Left ventricle myocardium inferior (tissue), 1 donor: ENCODE measurements at regions not wholly inside any gene's neighbourhood (a gene's known extent, or its start where the extent isn't known, plus 50 kb on each side); places are given as distances from the start of the nearest gene placed in this dataset.
A peak's percentile ranks its signal among the peaks of the same experiment; 100 is the strongest.

Experiments
- DNase-seq: peaks from one replicate; pipeline ENCODE4 v3.0.0-alpha.2; 2020
- H3K27ac ChIP-seq: fragments of 200-600 bp; replicated peaks from 2 replicates; pipeline ENCODE4 v1.8.0; 2021
- H3K27me3 ChIP-seq: fragments of 200-600 bp; 2 replicates; pipeline ENCODE4 v1.8.0; 2021; ENCODE audit warnings: low read depth
- H3K36me3 ChIP-seq: fragments of 200-600 bp; 2 replicates; pipeline ENCODE4 v1.8.0; 2021
- H3K4me1 ChIP-seq: fragments of 200-600 bp; 2 replicates; pipeline ENCODE4 v1.8.0; 2021
- H3K4me3 ChIP-seq: fragments of 200-600 bp; 2 replicates; pipeline ENCODE4 v1.8.0; 2021; ENCODE audit warnings: mild to moderate bottlenecking, moderate library complexity
- H3K9me3 ChIP-seq: fragments of 200-600 bp; replicated peaks from 2 replicates; pipeline ENCODE4 v1.8.0; 2021
- intact Hi-C: fragments of 100-400 bp; cut with micrococcal nuclease; formaldehyde crosslinking; loops from one replicate; pipeline ENCODE4 v1.11.0; 2022
- TF ChIP-seq, protein P1 (sequence below): fragments of 200-600 bp; IDR thresholded peaks from 2 replicates; pipeline ENCODE4 v1.8.0; 2021; ENCODE audit warnings: antibody characterized with exemption, mild to moderate bottlenecking, borderline replicate concordance
- donor health status: DM: no; HTN: yes; CAD: no; lungs with severe emphysema.

- H3K36me3 ChIP-seq: no peaks in the 10 kb centered on the region
- no peak for DNase-seq
- TF ChIP-seq, protein P1, sequence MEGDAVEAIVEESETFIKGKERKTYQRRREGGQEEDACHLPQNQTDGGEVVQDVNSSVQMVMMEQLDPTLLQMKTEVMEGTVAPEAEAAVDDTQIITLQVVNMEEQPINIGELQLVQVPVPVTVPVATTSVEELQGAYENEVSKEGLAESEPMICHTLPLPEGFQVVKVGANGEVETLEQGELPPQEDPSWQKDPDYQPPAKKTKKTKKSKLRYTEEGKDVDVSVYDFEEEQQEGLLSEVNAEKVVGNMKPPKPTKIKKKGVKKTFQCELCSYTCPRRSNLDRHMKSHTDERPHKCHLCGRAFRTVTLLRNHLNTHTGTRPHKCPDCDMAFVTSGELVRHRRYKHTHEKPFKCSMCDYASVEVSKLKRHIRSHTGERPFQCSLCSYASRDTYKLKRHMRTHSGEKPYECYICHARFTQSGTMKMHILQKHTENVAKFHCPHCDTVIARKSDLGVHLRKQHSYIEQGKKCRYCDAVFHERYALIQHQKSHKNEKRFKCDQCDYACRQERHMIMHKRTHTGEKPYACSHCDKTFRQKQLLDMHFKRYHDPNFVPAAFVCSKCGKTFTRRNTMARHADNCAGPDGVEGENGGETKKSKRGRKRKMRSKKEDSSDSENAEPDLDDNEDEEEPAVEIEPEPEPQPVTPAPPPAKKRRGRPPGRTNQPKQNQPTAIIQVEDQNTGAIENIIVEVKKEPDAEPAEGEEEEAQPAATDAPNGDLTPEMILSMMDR: no peak
- H3K4me3 ChIP-seq: peak overlapping the region; percentile 46
- peaks cover 32% of the 10 kb centered on the region for H3K4me1 ChIP-seq
- intact Hi-C loops: no loop called here
- no peaks in the 10 kb centered on the region for H3K9me3 ChIP-seq
- H3K27me3 ChIP-seq: no peaks in the 10 kb centered on the region
- H3K27ac ChIP-seq: peak overlapping the region; percentile 92
These were observed 99.3 kb downstream of the GATA6 start for GRCh38 chr18:22268641-22269128.

- TF ChIP-seq, protein P1: no peak
- Histone ChIP-seq H3K27me3 (no peaks in the 10 kb centered on the region), H3K9me3 (no peaks in the 10 kb centered on the region), H3K27ac (peak overlapping the region; percentile 92), H3K36me3 (no peaks in the 10 kb centered on the region), H3K4me1 (peaks cover 39% of the 10 kb centered on the region), H3K4me3 (peak overlapping the region; percentile 62)
- intact Hi-C loops: no loop called here
- DNase-seq: peak; percentile 82
These were observed 98.3 kb downstream of the GATA6 start for GRCh38 chr18:22267697-22268096.

DNA sequence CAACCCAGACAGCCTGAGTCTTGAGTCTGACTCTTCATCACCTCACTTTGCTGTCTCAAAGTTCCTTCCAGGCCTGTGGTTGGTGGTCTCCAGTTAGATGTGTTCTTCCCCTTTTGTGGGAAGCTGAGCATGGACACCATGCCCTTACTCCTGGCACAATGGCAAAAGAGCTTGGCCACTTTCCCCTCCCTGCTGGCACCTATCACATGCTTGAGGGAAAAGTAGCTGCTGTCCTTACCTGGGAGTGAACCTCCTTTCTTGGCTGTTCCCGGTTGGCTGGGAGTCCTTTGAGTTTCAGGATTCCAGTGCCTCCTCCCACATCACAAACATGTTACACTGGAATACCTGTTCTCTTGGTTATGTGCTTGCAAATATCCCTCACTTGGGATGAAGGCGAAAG, 97.8 kb downstream of the GATA6 start:
- Histone ChIP-seq H3K36me3 (no peaks in the 10 kb centered on the region), H3K9me3 (no peaks in the 10 kb centered on the region), H3K4me3 (peak overlapping the region; percentile 62), H3K27ac (peak overlapping the region; percentile 92), H3K4me1 (peaks cover 39% of the 10 kb centered on the region), H3K27me3 (no peaks in the 10 kb centered on the region)
- no peak for DNase-seq
- TF ChIP-seq, protein P1: no peak
- intact Hi-C loops: no loop called here

GRCh38 chr18:22265838-22266237, 96.4 kb downstream of the GATA6 start:
- TF ChIP-seq, protein P1: no peak
- H3K36me3 ChIP-seq: peaks cover 11% of the 10 kb centered on the region
- intact Hi-C loops: no loop called here
- no peak for DNase-seq
- H3K27ac ChIP-seq: peak overlapping the region; percentile 92
- no peaks in the 10 kb centered on the region for H3K27me3 ChIP-seq
- H3K9me3 ChIP-seq: peaks cover 4% of the 10 kb centered on the region
- peaks cover 39% of the 10 kb centered on the region for H3K4me1 ChIP-seq
- H3K4me3 ChIP-seq: peak overlapping the region; percentile 62

DNA sequence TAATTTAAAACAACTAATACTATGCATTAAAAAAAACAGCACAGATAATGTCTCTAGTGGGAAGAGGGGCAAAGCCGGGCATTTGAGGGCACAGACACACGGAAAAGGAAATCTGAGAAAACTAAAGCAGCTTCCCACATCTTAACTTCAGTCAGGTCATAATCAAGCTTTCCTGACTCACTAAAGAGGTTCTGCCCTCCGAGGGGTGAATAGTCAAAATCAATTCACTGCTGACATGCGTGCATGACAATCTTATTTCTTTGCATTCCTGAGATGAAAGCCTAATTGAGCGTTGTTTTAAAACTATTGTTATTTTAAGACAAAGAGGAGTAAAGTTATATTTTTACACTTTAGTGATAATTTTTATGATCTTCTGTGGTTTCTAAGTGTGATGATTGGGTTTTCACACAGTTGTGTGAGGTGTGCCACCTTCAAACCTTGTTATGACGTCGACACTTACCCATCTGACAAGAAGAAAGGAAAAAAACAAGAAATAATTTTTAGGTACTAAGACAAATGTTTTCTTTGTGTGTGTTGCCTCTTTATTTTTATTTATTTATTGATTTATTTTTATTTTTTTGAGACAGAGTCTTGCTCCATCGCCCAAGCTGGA, 90.9 kb downstream of the GATA6 start:
- H3K27me3 ChIP-seq: no peaks in the 10 kb centered on the region
- TF ChIP-seq, protein P1: no peak
- H3K9me3 ChIP-seq: peaks cover 4% of the 10 kb centered on the region
- H3K36me3 ChIP-seq: peaks cover 13% of the 10 kb centered on the region
- no peak overlapping the region for H3K27ac ChIP-seq
- DNase-seq: no peak
- intact Hi-C loops: no loop called here
- H3K4me1 ChIP-seq: peaks cover 31% of the 10 kb centered on the region
- no peak overlapping the region for H3K4me3 ChIP-seq
